ENCODE measurements at regions not wholly inside any gene's neighbourhood (a gene's known extent, or its start where the extent isn't known, plus 50 kb on each side); places are given as distances from the start of the nearest gene placed in this dataset.

DNA sequence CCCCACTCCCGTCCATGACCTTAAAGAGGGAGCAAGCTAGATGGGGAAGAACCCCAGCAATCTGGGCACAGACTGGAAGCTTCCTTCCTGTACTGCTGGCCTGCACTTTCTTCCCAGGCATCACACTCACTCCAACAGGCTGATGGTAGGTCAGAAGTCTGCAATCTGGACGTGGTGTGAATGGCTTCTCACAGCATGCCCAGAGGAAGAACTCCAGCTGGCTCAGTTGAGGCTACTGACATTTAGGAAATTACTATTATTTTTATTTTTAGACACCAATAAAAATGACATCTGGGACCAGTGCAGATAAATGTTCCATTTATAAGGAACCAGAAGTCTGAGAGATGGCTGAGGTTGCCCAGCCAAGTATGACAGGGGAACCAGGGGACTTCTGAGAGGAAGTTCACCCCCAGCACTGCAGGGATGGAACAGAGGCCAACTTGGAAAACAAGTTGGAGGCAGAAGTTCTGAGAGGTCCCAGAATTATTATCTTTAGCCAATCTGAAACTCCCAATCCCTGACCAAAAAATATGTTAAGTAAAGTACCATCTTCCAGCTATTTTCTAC is 163.8 kb upstream of the CTNNB1 start:
- H3K27me3 ChIP-seq = no peaks in the 10 kb centered on the region
- DNase-seq = no peak
- no peak overlapping the region for H3K27ac ChIP-seq
- no peaks in the 10 kb centered on the region for H3K9me3 ChIP-seq
- H3K4me3 ChIP-seq = no peak overlapping the region
- no peaks in the 10 kb centered on the region for H3K36me3 ChIP-seq
- no peaks in the 10 kb centered on the region for H3K4me1 ChIP-seq
- TF ChIP-seq, protein P1, sequence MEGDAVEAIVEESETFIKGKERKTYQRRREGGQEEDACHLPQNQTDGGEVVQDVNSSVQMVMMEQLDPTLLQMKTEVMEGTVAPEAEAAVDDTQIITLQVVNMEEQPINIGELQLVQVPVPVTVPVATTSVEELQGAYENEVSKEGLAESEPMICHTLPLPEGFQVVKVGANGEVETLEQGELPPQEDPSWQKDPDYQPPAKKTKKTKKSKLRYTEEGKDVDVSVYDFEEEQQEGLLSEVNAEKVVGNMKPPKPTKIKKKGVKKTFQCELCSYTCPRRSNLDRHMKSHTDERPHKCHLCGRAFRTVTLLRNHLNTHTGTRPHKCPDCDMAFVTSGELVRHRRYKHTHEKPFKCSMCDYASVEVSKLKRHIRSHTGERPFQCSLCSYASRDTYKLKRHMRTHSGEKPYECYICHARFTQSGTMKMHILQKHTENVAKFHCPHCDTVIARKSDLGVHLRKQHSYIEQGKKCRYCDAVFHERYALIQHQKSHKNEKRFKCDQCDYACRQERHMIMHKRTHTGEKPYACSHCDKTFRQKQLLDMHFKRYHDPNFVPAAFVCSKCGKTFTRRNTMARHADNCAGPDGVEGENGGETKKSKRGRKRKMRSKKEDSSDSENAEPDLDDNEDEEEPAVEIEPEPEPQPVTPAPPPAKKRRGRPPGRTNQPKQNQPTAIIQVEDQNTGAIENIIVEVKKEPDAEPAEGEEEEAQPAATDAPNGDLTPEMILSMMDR (IDR thresholded peaks at IDR 0.05) = no peak
- TF ChIP-seq POLR2A (IDR thresholded peaks at IDR 0.05) = no peak

DNA sequence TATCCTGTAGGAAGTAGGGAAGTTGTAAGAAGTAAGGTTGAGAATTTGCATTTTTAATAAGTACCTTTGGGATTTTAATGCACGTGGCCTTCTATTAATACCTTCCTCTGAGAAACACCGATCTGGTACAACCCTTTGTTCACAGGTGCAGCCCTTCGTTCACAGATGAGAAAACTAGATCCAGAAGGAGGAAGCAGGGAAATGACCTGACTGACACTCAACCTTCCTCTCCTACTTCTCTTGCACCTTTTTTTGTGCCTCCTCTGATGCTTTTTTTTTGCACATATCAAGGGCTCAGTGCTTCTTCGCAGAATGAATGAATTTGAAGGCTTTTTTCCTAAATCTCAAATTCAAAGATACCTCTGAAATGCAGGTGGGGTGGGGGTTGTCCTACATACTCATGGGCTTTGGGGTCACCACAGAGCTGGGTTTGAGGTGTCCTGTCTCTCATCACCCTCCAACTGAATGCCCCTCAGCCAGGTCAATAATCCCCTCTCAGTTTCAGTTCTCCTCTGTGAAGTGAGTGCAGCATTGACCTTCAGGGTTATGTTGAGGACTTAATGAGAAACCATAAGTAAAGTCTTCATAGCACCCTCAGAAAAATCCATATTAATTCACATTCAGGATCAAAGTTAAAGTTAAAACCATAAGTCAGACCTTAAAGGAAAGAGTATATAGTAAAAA is 161.5 kb upstream of the CTNNB1 start:
- H3K36me3 ChIP-seq = no peaks in the 10 kb centered on the region
- no peaks in the 10 kb centered on the region for H3K27me3 ChIP-seq
- H3K4me1 ChIP-seq = no peaks in the 10 kb centered on the region
- DNase-seq = no peak
- H3K9me3 ChIP-seq = no peaks in the 10 kb centered on the region
- TF ChIP-seq POLR2A (IDR thresholded peaks at IDR 0.05) = no peak
- TF ChIP-seq, protein P1 (IDR thresholded peaks at IDR 0.05) = no peak
- H3K27ac ChIP-seq = no peak overlapping the region
- H3K4me3 ChIP-seq = no peak overlapping the region

DNA sequence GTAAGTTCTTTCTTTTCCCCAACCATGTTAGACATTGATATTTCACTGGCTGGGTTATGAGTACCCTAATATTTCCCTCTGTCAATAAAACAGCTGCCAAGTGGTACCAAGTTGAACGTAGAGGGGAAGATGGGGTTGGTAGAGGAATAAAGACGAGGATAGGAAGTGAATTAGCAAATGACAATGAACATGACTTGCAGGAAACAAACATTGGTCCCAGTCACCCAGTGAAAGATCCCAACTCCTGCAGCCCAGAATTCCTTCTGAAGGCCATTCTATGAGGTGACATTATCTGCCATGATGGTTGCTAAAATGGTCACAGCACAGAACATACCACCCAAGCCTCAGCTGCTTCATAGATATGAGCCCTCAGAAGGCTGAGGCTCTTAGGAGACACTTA is 159.0 kb upstream of the CTNNB1 start:
- Histone ChIP-seq H3K4me3 (no peak overlapping the region), H3K36me3 (no peaks in the 10 kb centered on the region), H3K27ac (no peak overlapping the region), H3K27me3 (no peaks in the 10 kb centered on the region), H3K4me1 (no peaks in the 10 kb centered on the region), H3K9me3 (no peaks in the 10 kb centered on the region)
- DNase-seq = no peak
- TF ChIP-seq, protein P1 (IDR thresholded peaks at IDR 0.05) = no peak
- TF ChIP-seq POLR2A (IDR thresholded peaks at IDR 0.05) = no peak

DNA sequence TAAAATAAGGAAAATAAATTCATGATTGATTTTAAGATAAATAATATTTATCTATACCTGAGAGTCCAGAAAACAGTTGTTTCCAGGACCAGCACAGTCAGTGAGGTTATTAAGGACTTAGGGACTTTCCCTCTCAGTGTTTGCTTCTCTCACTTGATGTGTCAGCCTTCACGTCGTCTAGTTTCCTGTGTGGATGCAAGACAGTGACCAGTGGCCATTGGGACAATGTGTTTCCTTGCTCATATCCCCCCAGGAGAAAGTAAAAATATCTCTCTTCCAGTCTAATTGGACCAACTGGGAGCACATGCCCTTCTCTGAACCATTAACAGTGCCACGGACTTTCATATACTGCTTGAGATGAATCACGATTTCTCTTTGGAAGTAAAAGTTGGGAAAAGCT is 157.8 kb upstream of the CTNNB1 start:
- no peak overlapping the region for H3K4me3 ChIP-seq
- no peaks in the 10 kb centered on the region for H3K36me3 ChIP-seq
- TF ChIP-seq, protein P1 (IDR thresholded peaks at IDR 0.05) = no peak
- TF ChIP-seq POLR2A (IDR thresholded peaks at IDR 0.05) = no peak
- no peaks in the 10 kb centered on the region for H3K27me3 ChIP-seq
- no peaks in the 10 kb centered on the region for H3K4me1 ChIP-seq
- H3K27ac ChIP-seq = no peak overlapping the region
- no peak for DNase-seq
- H3K9me3 ChIP-seq = no peaks in the 10 kb centered on the region

GRCh38 chr3:41041899-41042298 is 157.4 kb upstream of the CTNNB1 start:
- no peak for DNase-seq
- Histone ChIP-seq H3K4me1 (no peaks in the 10 kb centered on the region), H3K27ac (no peak overlapping the region), H3K9me3 (no peaks in the 10 kb centered on the region), H3K4me3 (no peak overlapping the region), H3K27me3 (no peaks in the 10 kb centered on the region), H3K36me3 (no peaks in the 10 kb centered on the region)
- TF ChIP-seq, protein P1 (IDR thresholded peaks at IDR 0.05) = no peak
- no peak for TF ChIP-seq POLR2A (IDR thresholded peaks at IDR 0.05)
